H1 (cell line): ENCODE measurements at regions not wholly inside any gene's neighbourhood (a gene's known extent, or its start where the extent isn't known, plus 50 kb on each side); places are given as distances from the start of the nearest gene placed in this dataset.

ENCODE experiments used
- CTCF ChIP-seq, 3 experiments: IDR thresholded peaks; 1 replicate in 2 of 3; 2 replicates in 1 of 3; pipeline versions ENCODE4 v1.5.1 to v1.6.1; 2011; ENCODE audit warnings: low read length in 3 of 3, mild to moderate bottlenecking in 3 of 3, inconsistent platforms in 2 of 3, low read depth in 1 of 3, moderate library complexity in 1 of 3; ENCODE audit not compliant: insufficient read depth in 1 of 3; ENCODE audit errors: control extremely low read depth in 1 of 3
- EZH2 ChIP-seq: fragments of 200-600 bp; sonication (generic); IDR thresholded peaks from 2 replicates; pipeline ENCODE4 v1.7.1; 2012; ENCODE audit warnings: low read depth, mild to moderate bottlenecking, moderate library complexity, low read length, inconsistent platforms; ENCODE audit not compliant: severe bottlenecking
- POLR2A ChIP-seq, 2 experiments: IDR thresholded peaks; 1 replicate in 1 of 2; 2 replicates in 1 of 2; pipeline ENCODE4 v1.6.1; 2011; ENCODE audit warnings: low read depth in 2 of 2, low read length in 2 of 2, mild to moderate bottlenecking in 2 of 2; ENCODE audit errors: control extremely low read depth in 1 of 2
- RXRA ChIP-seq: IDR thresholded peaks from 2 replicates; pipeline ENCODE4 v1.6.1; 2011; ENCODE audit warnings: low read depth, mild to moderate bottlenecking, low read length, moderate library complexity; ENCODE audit not compliant: insufficient read depth
- SIN3A ChIP-seq, 2 experiments: IDR thresholded peaks in 1 of 2; conservative IDR thresholded peaks in 1 of 2; 2 replicates each; pipeline ENCODE4 v1.6.1; 2011 to 2012; ENCODE audit warnings: low read length in 2 of 2, improper control_type of control experiment in 1 of 2, low read depth in 1 of 2, mild to moderate bottlenecking in 1 of 2
- SP1 ChIP-seq: IDR thresholded peaks from 2 replicates; pipeline ENCODE4 v1.6.1; 2011; ENCODE audit warnings: low read depth, low read length
- TAF1 ChIP-seq: IDR thresholded peaks from 2 replicates; pipeline ENCODE4 v1.6.1; 2011; ENCODE audit warnings: mild to moderate bottlenecking, low read depth, low read length
- USF2 ChIP-seq: IDR thresholded peaks from 2 replicates; pipeline ENCODE4 v1.6.1; 2011; ENCODE audit warnings: low read length, improper control_type of control experiment
- ZNF274 ChIP-seq: IDR thresholded peaks from 2 replicates; pipeline ENCODE4 v1.7.0; 2012; ENCODE audit warnings: low read length, borderline replicate concordance; ENCODE audit errors: extremely low read depth

- TF ChIP-seq TAF1 = no peak
- TF ChIP-seq RXRA = no peak
- no peak for TF ChIP-seq ZNF274
- no peak for TF ChIP-seq EZH2
- no peak for TF ChIP-seq CTCF (IDR thresholded peaks at IDR 0.05; ENCODE audit: control extremely low read depth in 1 of 3, insufficient read depth in 1 of 3, low read depth in 1 of 3, low read length in 3 of 3)
- no peak for TF ChIP-seq USF2
- no peak for TF ChIP-seq POLR2A (IDR thresholded peaks at IDR 0.05; ENCODE audit: control extremely low read depth in 1 of 2, low read depth in 2 of 2, low read length in 2 of 2)
- no peak for TF ChIP-seq SIN3A (conservative IDR thresholded peaks at IDR 0.05 in 1 of 2, IDR thresholded peaks at IDR 0.05 in 1 of 2; ENCODE audit: low read depth in 1 of 2, low read length in 2 of 2)
- no peak for TF ChIP-seq SP1
Measured at GRCh38 chr18:2222270-2223185, 348.8 kb downstream of the METTL4 start.
